Lower lobe of right lung (tissue), 2 donors: ENCODE measurements at regions not wholly inside any gene's neighbourhood (a gene's known extent, or its start where the extent isn't known, plus 50 kb on each side); places are given as distances from the start of the nearest gene placed in this dataset.
A peak's percentile ranks its signal among the peaks of the same experiment; 100 is the strongest.

ENCODE experiments used
- ATAC-seq, 2 donors: fragments of 200-7000 bp; cut with Tn5 transposase; one replicate each; pipeline ENCODE4 v1.9.1; 2020 to 2022; ENCODE audit warnings: mild to moderate bottlenecking in 2 of 2, moderate library complexity in 2 of 2
- DNase-seq: peaks from one replicate; pipeline ENCODE4 v3.0.0-alpha.2; 2020
- H3K27ac ChIP-seq: fragments of 200-600 bp; one replicate; pipeline ENCODE4 v1.8.0; 2022
- H3K27me3 ChIP-seq: fragments of 200-600 bp; one replicate; pipeline ENCODE4 v1.8.0; 2022; ENCODE audit warnings: low read depth
- H3K36me3 ChIP-seq: fragments of 200-600 bp; one replicate; pipeline ENCODE4 v1.8.0; 2022; ENCODE audit warnings: mild to moderate bottlenecking
- H3K4me1 ChIP-seq: fragments of 200-600 bp; one replicate; pipeline ENCODE4 v1.8.0; 2022
- H3K4me3 ChIP-seq: fragments of 200-600 bp; one replicate; pipeline ENCODE4 v1.8.0; 2022; ENCODE audit warnings: mild to moderate bottlenecking
- H3K9me3 ChIP-seq: fragments of 200-600 bp; one replicate; pipeline ENCODE4 v1.8.0; 2022
- intact Hi-C: fragments of 100-400 bp; cut with DNase I; formaldehyde crosslinking; loops from one replicate; pipeline ENCODE4 v1.11.0; 2022
- TF ChIP-seq, protein P1 (sequence below): fragments of 200-600 bp; IDR thresholded peaks from one replicate; pipeline ENCODE4 v1.8.0; 2022; ENCODE audit warnings: antibody characterized with exemption, mild to moderate bottlenecking
- donor health status: DM: no; HTN: yes; CAD: no; lungs with severe emphysema.

DNA sequence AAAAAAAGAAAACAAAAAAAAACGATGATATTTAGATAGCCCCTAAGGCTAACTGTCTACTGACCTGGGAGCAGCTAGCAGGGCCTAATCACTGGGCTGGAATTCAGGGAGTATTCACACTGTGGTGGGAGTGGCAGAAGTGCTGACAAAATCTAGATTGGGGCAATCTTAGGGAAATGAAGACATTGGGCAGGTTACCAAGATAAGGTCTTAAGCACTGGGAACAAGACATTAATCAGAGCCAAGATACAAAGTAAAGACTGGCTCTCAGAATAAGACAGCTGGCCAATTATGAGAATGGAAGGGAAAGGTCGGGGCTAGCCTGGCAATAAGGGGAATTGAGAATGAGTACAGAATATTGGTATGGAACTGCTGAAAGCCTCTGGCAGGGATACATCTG is 100.2 kb upstream of the GRIA3 start:
- DNase-seq, result no peak
- no peak for ATAC-seq
- TF ChIP-seq, protein P1, sequence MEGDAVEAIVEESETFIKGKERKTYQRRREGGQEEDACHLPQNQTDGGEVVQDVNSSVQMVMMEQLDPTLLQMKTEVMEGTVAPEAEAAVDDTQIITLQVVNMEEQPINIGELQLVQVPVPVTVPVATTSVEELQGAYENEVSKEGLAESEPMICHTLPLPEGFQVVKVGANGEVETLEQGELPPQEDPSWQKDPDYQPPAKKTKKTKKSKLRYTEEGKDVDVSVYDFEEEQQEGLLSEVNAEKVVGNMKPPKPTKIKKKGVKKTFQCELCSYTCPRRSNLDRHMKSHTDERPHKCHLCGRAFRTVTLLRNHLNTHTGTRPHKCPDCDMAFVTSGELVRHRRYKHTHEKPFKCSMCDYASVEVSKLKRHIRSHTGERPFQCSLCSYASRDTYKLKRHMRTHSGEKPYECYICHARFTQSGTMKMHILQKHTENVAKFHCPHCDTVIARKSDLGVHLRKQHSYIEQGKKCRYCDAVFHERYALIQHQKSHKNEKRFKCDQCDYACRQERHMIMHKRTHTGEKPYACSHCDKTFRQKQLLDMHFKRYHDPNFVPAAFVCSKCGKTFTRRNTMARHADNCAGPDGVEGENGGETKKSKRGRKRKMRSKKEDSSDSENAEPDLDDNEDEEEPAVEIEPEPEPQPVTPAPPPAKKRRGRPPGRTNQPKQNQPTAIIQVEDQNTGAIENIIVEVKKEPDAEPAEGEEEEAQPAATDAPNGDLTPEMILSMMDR, result no peak
- H3K4me3 ChIP-seq, result no peak overlapping the region
- H3K27me3 ChIP-seq, result no peaks in the 10 kb centered on the region
- H3K27ac ChIP-seq, result no peak overlapping the region
- no peaks in the 10 kb centered on the region for H3K36me3 ChIP-seq
- no peaks in the 10 kb centered on the region for H3K4me1 ChIP-seq
- intact Hi-C loops, result no loop called here
- no peaks in the 10 kb centered on the region for H3K9me3 ChIP-seq

GRCh38 chrX:123084797-123085196 is 99.3 kb upstream of the GRIA3 start:
- H3K27me3 ChIP-seq, result no peaks in the 10 kb centered on the region
- DNase-seq (no peak), ATAC-seq (no peak)
- H3K4me1 ChIP-seq, result no peaks in the 10 kb centered on the region
- intact Hi-C loops, result no loop called here
- no peak overlapping the region for H3K27ac ChIP-seq
- H3K36me3 ChIP-seq, result no peaks in the 10 kb centered on the region
- TF ChIP-seq, protein P1, result no peak
- no peak overlapping the region for H3K4me3 ChIP-seq
- no peaks in the 10 kb centered on the region for H3K9me3 ChIP-seq

GRCh38 chrX:123085311-123085940 is 98.7 kb upstream of the GRIA3 start:
- Histone ChIP-seq H3K36me3 (no peaks in the 10 kb centered on the region), H3K27ac (no peak overlapping the region), H3K27me3 (no peaks in the 10 kb centered on the region), H3K9me3 (no peaks in the 10 kb centered on the region), H3K4me3 (no peak overlapping the region), H3K4me1 (no peaks in the 10 kb centered on the region)
- intact Hi-C loops, result no loop called here
- ATAC-seq, result no peak
- TF ChIP-seq, protein P1, result no peak
- no peak for DNase-seq

- intact Hi-C loops, result no loop called here
- no peaks in the 10 kb centered on the region for H3K27me3 ChIP-seq
- H3K36me3 ChIP-seq, result no peaks in the 10 kb centered on the region
- H3K9me3 ChIP-seq, result no peaks in the 10 kb centered on the region
- H3K27ac ChIP-seq, result no peak overlapping the region
- ATAC-seq, result no peak
- H3K4me1 ChIP-seq, result no peaks in the 10 kb centered on the region
- DNase-seq, result no peak
- no peak overlapping the region for H3K4me3 ChIP-seq
- TF ChIP-seq, protein P1, result no peak
Observed at GRCh38 chrX:123086768-123087167, 97.3 kb upstream of the GRIA3 start.

DNA sequence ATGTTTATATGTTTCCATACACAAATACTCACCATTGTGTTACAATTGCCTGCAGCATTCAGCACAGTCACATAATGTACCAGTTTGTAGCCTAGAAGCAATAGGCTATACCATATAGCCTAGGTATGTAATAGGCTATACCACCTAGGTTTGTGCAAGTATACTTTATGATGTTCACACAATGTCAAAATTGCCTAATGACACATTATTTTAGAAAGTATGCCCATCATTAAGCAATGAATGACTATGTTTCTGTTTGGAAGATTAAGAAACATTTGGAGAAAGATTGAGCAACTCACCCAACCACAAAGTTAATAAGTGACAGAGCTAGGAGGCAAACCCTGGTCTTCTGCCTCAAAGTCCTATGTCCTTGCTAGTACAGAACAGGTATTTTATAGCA is 96.8 kb upstream of the GRIA3 start:
- H3K27ac ChIP-seq, result no peak overlapping the region
- H3K27me3 ChIP-seq, result no peaks in the 10 kb centered on the region
- H3K4me3 ChIP-seq, result no peak overlapping the region
- ATAC-seq, result peak in 1 of 2 donors; percentile 78
- TF ChIP-seq, protein P1, result no peak
- no peaks in the 10 kb centered on the region for H3K4me1 ChIP-seq
- H3K36me3 ChIP-seq, result no peaks in the 10 kb centered on the region
- DNase-seq, result no peak
- intact Hi-C loops, result no loop called here
- no peaks in the 10 kb centered on the region for H3K9me3 ChIP-seq

DNA sequence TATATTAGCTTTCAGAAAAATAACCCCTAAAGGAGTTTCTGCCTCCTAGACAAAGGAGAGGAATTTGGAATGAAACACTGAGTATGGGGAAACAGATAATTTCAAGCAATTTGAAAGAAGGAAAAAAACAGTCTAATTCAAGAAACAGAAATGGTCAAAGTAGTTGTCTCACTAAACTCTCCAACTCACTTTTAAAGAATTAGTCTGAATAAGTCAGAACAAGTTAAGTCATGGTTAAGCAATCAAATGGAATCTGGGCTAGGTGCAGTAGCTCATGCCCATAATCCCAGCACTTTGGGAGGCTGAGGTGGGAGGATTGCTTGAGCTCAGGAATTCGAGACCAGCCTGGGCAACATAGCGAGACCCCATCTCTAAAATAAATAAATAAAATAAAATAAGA is 95.7 kb upstream of the GRIA3 start:
- TF ChIP-seq, protein P1, result no peak
- DNase-seq (no peak), ATAC-seq (peak in 1 of 2 donors; percentile 41)
- Histone ChIP-seq H3K4me3 (no peak overlapping the region), H3K27me3 (no peaks in the 10 kb centered on the region), H3K4me1 (no peaks in the 10 kb centered on the region), H3K27ac (no peak overlapping the region), H3K36me3 (no peaks in the 10 kb centered on the region), H3K9me3 (no peaks in the 10 kb centered on the region)
- intact Hi-C loops, result no loop called here
